Endothelial cell (in vitro differentiated cells): ENCODE measurements at regions not wholly inside any gene's neighbourhood (a gene's known extent, or its start where the extent isn't known, plus 50 kb on each side); places are given as distances from the start of the nearest gene placed in this dataset.

Experiments
- DNase-seq: peaks from one replicate; pipeline ENCODE4 v3.0.0; 2021; ENCODE audit warnings: low spot score
- H3K27ac Mint-ChIP-seq: one replicate; pipeline ENCODE4 v1.8.0; 2021; ENCODE audit warnings: mixed read lengths, inconsistent platforms; ENCODE audit not compliant: unreplicated experiment
- H3K27me3 Mint-ChIP-seq: one replicate; pipeline ENCODE4 v1.8.0; 2021; ENCODE audit warnings: mild to moderate bottlenecking, moderate library complexity, mixed read lengths, inconsistent platforms; ENCODE audit not compliant: unreplicated experiment
- H3K36me3 Mint-ChIP-seq: one replicate; pipeline ENCODE4 v1.8.0; 2021; ENCODE audit warnings: mild to moderate bottlenecking, low read depth, mixed read lengths, inconsistent platforms; ENCODE audit not compliant: unreplicated experiment
- H3K4me1 Mint-ChIP-seq: one replicate; pipeline ENCODE4 v1.8.0; 2021; ENCODE audit warnings: mild to moderate bottlenecking, mixed read lengths, inconsistent platforms; ENCODE audit not compliant: unreplicated experiment
- H3K4me3 Mint-ChIP-seq: one replicate; pipeline ENCODE4 v1.8.0; 2021; ENCODE audit warnings: mild to moderate bottlenecking, mixed read lengths, inconsistent platforms; ENCODE audit not compliant: unreplicated experiment
- H3K9me3 Mint-ChIP-seq: one replicate; pipeline ENCODE4 v1.8.0; 2021; ENCODE audit warnings: mixed read lengths, inconsistent platforms; ENCODE audit not compliant: unreplicated experiment
- CTCF ChIP-seq: fragments of 200-600 bp; sonication (generic); IDR thresholded peaks from one replicate; pipeline ENCODE4 v1.5.0; 2021; ENCODE audit warnings: antibody characterized with exemption; ENCODE audit not compliant: unreplicated experiment

GRCh38 chr9:80538976-80539375, 967.2 kb downstream of the TLE4 start:
- Mint-ChIP-seq H3K9me3 (no peaks in the 10 kb centered on the region), H3K4me3 (no peak overlapping the region), H3K27me3 (no peaks in the 10 kb centered on the region), H3K36me3 (no peaks in the 10 kb centered on the region), H3K4me1 (no peaks in the 10 kb centered on the region), H3K27ac (no peak overlapping the region)
- TF ChIP-seq CTCF, result no peak
- no peak for DNase-seq

- Mint-ChIP-seq H3K4me3 (no peak overlapping the region), H3K27me3 (no peaks in the 10 kb centered on the region), H3K4me1 (no peaks in the 10 kb centered on the region), H3K9me3 (no peaks in the 10 kb centered on the region), H3K27ac (no peak overlapping the region), H3K36me3 (no peaks in the 10 kb centered on the region)
- DNase-seq, result no peak
- TF ChIP-seq CTCF, result no peak
Observed at GRCh38 chr9:80522465-80522864, 950.7 kb downstream of the TLE4 start.

GRCh38 chr9:80521151-80521550, 949.4 kb downstream of the TLE4 start:
- Mint-ChIP-seq H3K9me3 (no peaks in the 10 kb centered on the region), H3K27me3 (no peaks in the 10 kb centered on the region), H3K36me3 (no peaks in the 10 kb centered on the region), H3K4me1 (no peaks in the 10 kb centered on the region), H3K4me3 (no peak overlapping the region), H3K27ac (no peak overlapping the region)
- no peak for DNase-seq
- TF ChIP-seq CTCF, result no peak

GRCh38 chr9:80520231-80520630, 948.5 kb downstream of the TLE4 start:
- H3K4me3 Mint-ChIP-seq, result no peak overlapping the region
- no peak for TF ChIP-seq CTCF
- no peak overlapping the region for H3K27ac Mint-ChIP-seq
- no peaks in the 10 kb centered on the region for H3K4me1 Mint-ChIP-seq
- no peaks in the 10 kb centered on the region for H3K36me3 Mint-ChIP-seq
- no peak for DNase-seq
- no peaks in the 10 kb centered on the region for H3K9me3 Mint-ChIP-seq
- no peaks in the 10 kb centered on the region for H3K27me3 Mint-ChIP-seq

GRCh38 chr9:80518441-80518840, 946.7 kb downstream of the TLE4 start:
- DNase-seq, result no peak
- TF ChIP-seq CTCF, result no peak
- no peaks in the 10 kb centered on the region for H3K9me3 Mint-ChIP-seq
- no peaks in the 10 kb centered on the region for H3K36me3 Mint-ChIP-seq
- no peaks in the 10 kb centered on the region for H3K4me1 Mint-ChIP-seq
- H3K27me3 Mint-ChIP-seq, result no peaks in the 10 kb centered on the region
- no peak overlapping the region for H3K27ac Mint-ChIP-seq
- no peak overlapping the region for H3K4me3 Mint-ChIP-seq
